AG09309 (cell line): ENCODE measurements at regions not wholly inside any gene's neighbourhood (a gene's known extent, or its start where the extent isn't known, plus 50 kb on each side); places are given as distances from the start of the nearest gene placed in this dataset.

Source experiments
- DNase-seq: peaks from one replicate; pipeline ENCODE4 v3.0.0-alpha.2; 2010; ENCODE audit warnings: low read depth
- H3K4me3 ChIP-seq: 2 replicates; pipeline ENCODE4 v1.5.1; 2011; ENCODE audit warnings: mild to moderate bottlenecking, low read depth, low read length, moderate library complexity; ENCODE audit not compliant: control insufficient read depth
- CTCF ChIP-seq: IDR thresholded peaks from 2 replicates; pipeline ENCODE4 v1.5.1; 2011; ENCODE audit warnings: mild to moderate bottlenecking, low read depth, low read length, inconsistent platforms; ENCODE audit not compliant: insufficient read depth, control insufficient read depth; ENCODE audit errors: missing control alignments

GRCh38 chr10:127813290-127813689 lies 76.3 kb downstream of the FOXI2 start:
- H3K4me3 ChIP-seq: no peak overlapping the region
- no peak for DNase-seq
- TF ChIP-seq CTCF: no peak

- no peak overlapping the region for H3K4me3 ChIP-seq
- DNase-seq: no peak
- peak; percentile 20 for TF ChIP-seq CTCF
These were observed 77.6 kb downstream of the CLRN3 start for GRCh38 chr10:127815147-127815546.

GRCh38 chr10:127824826-127825225 lies 67.9 kb downstream of the CLRN3 start:
- H3K4me3 ChIP-seq: no peak overlapping the region
- DNase-seq: no peak
- TF ChIP-seq CTCF: no peak

- TF ChIP-seq CTCF: no peak
- DNase-seq: no peak
- no peak overlapping the region for H3K4me3 ChIP-seq
These were observed 66.5 kb downstream of the CLRN3 start for GRCh38 chr10:127826154-127826725.

GRCh38 chr10:127827354-127828140 lies 65.2 kb downstream of the CLRN3 start:
- no peak overlapping the region for H3K4me3 ChIP-seq
- TF ChIP-seq CTCF: no peak
- DNase-seq: no peak
